ENCODE measurements at regions not wholly inside any gene's neighbourhood (a gene's known extent, or its start where the extent isn't known, plus 50 kb on each side); places are given as distances from the start of the nearest gene placed in this dataset.

- Histone ChIP-seq H3K36me3 (ENCODE audit: control insufficient read depth, insufficient read depth, low read length) (no peaks in the 10 kb centered on the region), H3K4me3 (ENCODE audit: low read depth, low read length) (no peak overlapping the region), H3K27me3 (ENCODE audit: control insufficient read depth, insufficient read depth, low read length) (no peaks in the 10 kb centered on the region)
- DNase-seq (ENCODE audit: low read depth) = no peak
- no peak for TF ChIP-seq CTCF (IDR thresholded peaks at IDR 0.05; ENCODE audit: insufficient read depth, low read length, poor library complexity, severe bottlenecking)
Observed at GRCh38 chr21:16072737-16073136, 343.0 kb downstream of the USP25 start.

GRCh38 chr21:16073586-16073985, 343.8 kb downstream of the USP25 start:
- Histone ChIP-seq H3K27me3 (ENCODE audit: control insufficient read depth, insufficient read depth, low read length) (no peaks in the 10 kb centered on the region), H3K4me3 (ENCODE audit: low read depth, low read length) (no peak overlapping the region), H3K36me3 (ENCODE audit: control insufficient read depth, insufficient read depth, low read length) (no peaks in the 10 kb centered on the region)
- DNase-seq (ENCODE audit: low read depth) = no peak
- TF ChIP-seq CTCF (IDR thresholded peaks at IDR 0.05; ENCODE audit: insufficient read depth, low read length, poor library complexity, severe bottlenecking) = no peak

- Histone ChIP-seq H3K27me3 (ENCODE audit: control insufficient read depth, insufficient read depth, low read length) (no peaks in the 10 kb centered on the region), H3K36me3 (ENCODE audit: control insufficient read depth, insufficient read depth, low read length) (no peaks in the 10 kb centered on the region), H3K4me3 (ENCODE audit: low read depth, low read length) (no peak overlapping the region)
- no peak for TF ChIP-seq CTCF (IDR thresholded peaks at IDR 0.05; ENCODE audit: insufficient read depth, low read length, poor library complexity, severe bottlenecking)
- no peak for DNase-seq (ENCODE audit: low read depth)
Observed at GRCh38 chr21:16074950-16075489, 345.2 kb downstream of the USP25 start.

- no peaks in the 10 kb centered on the region for H3K36me3 ChIP-seq (ENCODE audit: control insufficient read depth, insufficient read depth, low read length)
- H3K27me3 ChIP-seq (ENCODE audit: control insufficient read depth, insufficient read depth, low read length) = no peaks in the 10 kb centered on the region
Observed at GRCh38 chr21:16075649-16076282, 346.0 kb downstream of the USP25 start.

GRCh38 chr21:16076465-16076864, 346.7 kb downstream of the USP25 start:
- DNase-seq (ENCODE audit: low read depth) = no peak
- Histone ChIP-seq H3K4me3 (ENCODE audit: low read depth, low read length) (no peak overlapping the region), H3K27me3 (ENCODE audit: control insufficient read depth, insufficient read depth, low read length) (no peaks in the 10 kb centered on the region), H3K36me3 (ENCODE audit: control insufficient read depth, insufficient read depth, low read length) (no peaks in the 10 kb centered on the region)
- TF ChIP-seq CTCF (IDR thresholded peaks at IDR 0.05; ENCODE audit: insufficient read depth, low read length, poor library complexity, severe bottlenecking) = no peak

More at GRCh38 chr21:16075649-16076282, 346.0 kb downstream of the USP25 start:
- no peak for TF ChIP-seq CTCF (IDR thresholded peaks at IDR 0.05; ENCODE audit: insufficient read depth, low read length, poor library complexity, severe bottlenecking)
- no peak overlapping the region for H3K4me3 ChIP-seq (ENCODE audit: low read depth, low read length)
- no peak for DNase-seq (ENCODE audit: low read depth)

- TF ChIP-seq CTCF (IDR thresholded peaks at IDR 0.05; ENCODE audit: insufficient read depth, low read length, poor library complexity, severe bottlenecking) = no peak
- H3K36me3 ChIP-seq (ENCODE audit: control insufficient read depth, insufficient read depth, low read length) = no peaks in the 10 kb centered on the region
- DNase-seq (ENCODE audit: low read depth) = no peak
- no peaks in the 10 kb centered on the region for H3K27me3 ChIP-seq (ENCODE audit: control insufficient read depth, insufficient read depth, low read length)
- no peak overlapping the region for H3K4me3 ChIP-seq (ENCODE audit: low read depth, low read length)
Observed at GRCh38 chr21:16078382-16078781, 348.6 kb downstream of the USP25 start.
